ENCODE measurements at regions not wholly inside any gene's neighbourhood (a gene's known extent, or its start where the extent isn't known, plus 50 kb on each side); places are given as distances from the start of the nearest gene placed in this dataset.

DNA sequence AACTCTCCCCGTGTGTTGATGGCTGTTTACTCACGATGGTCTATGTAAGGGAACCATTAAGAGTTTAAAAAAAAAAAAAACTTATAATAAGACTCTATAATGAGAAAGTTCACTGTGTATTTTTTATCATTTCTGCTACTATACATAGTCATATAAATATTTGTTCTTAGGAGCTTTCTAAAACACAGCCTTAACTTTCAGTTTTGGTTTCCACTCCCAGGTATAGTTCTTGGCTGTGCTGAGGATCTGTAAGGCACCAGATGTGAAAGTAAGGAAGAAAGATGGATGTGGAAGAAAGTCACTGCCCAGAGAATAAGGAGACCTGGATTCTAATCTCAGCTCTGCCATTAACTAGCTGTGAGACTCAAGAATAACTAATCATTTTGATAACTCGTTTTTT is 101.9 kb upstream of the THBS1 start:
- 48 to 51% methylated on average over 3 of the region's 3 CpGs for WGBS, 2 donors (ENCODE audit: low coverage in 1 of 2)
- TF ChIP-seq, protein P1, sequence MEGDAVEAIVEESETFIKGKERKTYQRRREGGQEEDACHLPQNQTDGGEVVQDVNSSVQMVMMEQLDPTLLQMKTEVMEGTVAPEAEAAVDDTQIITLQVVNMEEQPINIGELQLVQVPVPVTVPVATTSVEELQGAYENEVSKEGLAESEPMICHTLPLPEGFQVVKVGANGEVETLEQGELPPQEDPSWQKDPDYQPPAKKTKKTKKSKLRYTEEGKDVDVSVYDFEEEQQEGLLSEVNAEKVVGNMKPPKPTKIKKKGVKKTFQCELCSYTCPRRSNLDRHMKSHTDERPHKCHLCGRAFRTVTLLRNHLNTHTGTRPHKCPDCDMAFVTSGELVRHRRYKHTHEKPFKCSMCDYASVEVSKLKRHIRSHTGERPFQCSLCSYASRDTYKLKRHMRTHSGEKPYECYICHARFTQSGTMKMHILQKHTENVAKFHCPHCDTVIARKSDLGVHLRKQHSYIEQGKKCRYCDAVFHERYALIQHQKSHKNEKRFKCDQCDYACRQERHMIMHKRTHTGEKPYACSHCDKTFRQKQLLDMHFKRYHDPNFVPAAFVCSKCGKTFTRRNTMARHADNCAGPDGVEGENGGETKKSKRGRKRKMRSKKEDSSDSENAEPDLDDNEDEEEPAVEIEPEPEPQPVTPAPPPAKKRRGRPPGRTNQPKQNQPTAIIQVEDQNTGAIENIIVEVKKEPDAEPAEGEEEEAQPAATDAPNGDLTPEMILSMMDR (IDR thresholded peaks at IDR 0.05) = no peak
- TF ChIP-seq EP300 (IDR thresholded peaks at IDR 0.05; ENCODE audit: low read depth) (no peak), POLR2A (IDR thresholded peaks at IDR 0.05) (no peak), POLR2AphosphoS5 (IDR thresholded peaks at IDR 0.05) (no peak)
- intact Hi-C loops (cut with DNase I; ENCODE audit: low total_unique reads) (no loop called here), in situ Hi-C loops (cut with MboI; ENCODE audit: low pct_ligation_motif_present in 1 of 4, low pct_unique_long_range_greater_than_20kb in 1 of 4, low sequenced_read_pairs in 3 of 4) (loop anchor here in 1 of 4 donors (10.0 kb wide), 1 partner anchor 304 kb away; no protein-coding TSS in a partner anchor)
- H3K36me3 ChIP-seq = no peaks in the 10 kb centered on the region
- no peaks in the 10 kb centered on the region for H3K27me3 ChIP-seq
- no peak for DNase-seq
- H3K9me3 ChIP-seq = no peaks in the 10 kb centered on the region
- H3K4me3 ChIP-seq = no peak overlapping the region
- peak overlapping the region in 1 of 4 donors; percentile 20 for H3K27ac ChIP-seq
- H3K4me1 ChIP-seq = peaks cover 3 to 30% (median 5%) of the 10 kb centered on the region in 4 donors

DNA sequence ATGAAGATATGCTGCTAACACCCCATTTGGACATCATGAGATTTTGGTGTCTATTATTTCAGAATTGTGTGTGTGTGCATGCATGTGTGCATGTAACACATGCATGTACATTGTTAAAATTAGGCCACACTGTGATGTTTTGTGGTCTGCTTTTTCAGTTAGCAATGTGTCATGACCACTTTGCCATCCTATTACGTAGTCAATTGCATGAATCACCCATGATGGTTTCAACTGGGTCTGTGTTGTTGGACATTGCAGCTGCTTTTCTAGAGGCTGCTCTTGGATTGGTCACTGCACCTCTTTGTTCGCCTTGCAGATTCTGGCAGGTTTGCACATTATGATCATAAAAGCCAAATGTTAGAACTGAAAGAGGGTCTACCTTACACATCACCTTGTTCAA is 101.0 kb upstream of the THBS1 start:
- H3K27me3 ChIP-seq = no peaks in the 10 kb centered on the region
- intact Hi-C loops (cut with DNase I; ENCODE audit: low total_unique reads) (no loop called here), in situ Hi-C loops (cut with MboI; ENCODE audit: low pct_ligation_motif_present in 1 of 4, low pct_unique_long_range_greater_than_20kb in 1 of 4, low sequenced_read_pairs in 3 of 4) (loop anchor here in 1 of 4 donors (10.0 kb wide), 1 partner anchor 305 kb away; no protein-coding TSS in a partner anchor)
- no peak for DNase-seq
- H3K27ac ChIP-seq = no peak overlapping the region
- no peaks in the 10 kb centered on the region for H3K36me3 ChIP-seq
- no peak overlapping the region for H3K4me3 ChIP-seq
- TF ChIP-seq POLR2AphosphoS5 (IDR thresholded peaks at IDR 0.05) = no peak
- no peak for TF ChIP-seq POLR2A (IDR thresholded peaks at IDR 0.05)
- no peak for TF ChIP-seq EP300 (IDR thresholded peaks at IDR 0.05; ENCODE audit: low read depth)
- TF ChIP-seq, protein P1 (IDR thresholded peaks at IDR 0.05) = no peak
- H3K4me1 ChIP-seq = peaks cover 0 to 24% (median 2%) of the 10 kb centered on the region in 4 donors
- no peaks in the 10 kb centered on the region for H3K9me3 ChIP-seq
- WGBS, 2 donors (ENCODE audit: low coverage in 1 of 2) = 94% methylated on average over 2 of the region's 2 CpGs; no CpG with 5 or more reads in 1 of the 2 donors

DNA sequence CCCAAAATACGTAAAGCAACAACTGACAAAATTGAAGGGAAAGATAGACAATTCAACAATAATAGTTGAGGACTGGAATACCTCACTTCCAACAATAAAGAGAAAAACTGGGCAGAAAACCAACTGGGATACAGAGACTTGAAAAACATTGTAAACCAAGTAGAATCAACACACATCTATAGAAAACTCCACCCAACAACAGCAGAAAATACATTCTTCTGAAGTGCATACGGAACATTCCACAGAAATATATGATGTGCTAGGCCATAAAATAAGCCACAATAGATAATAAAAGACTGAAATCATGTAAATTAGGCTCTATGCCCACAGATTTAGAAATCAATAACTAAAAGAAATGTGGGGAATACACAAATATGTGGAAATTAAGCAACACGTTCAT is 98.4 kb upstream of the THBS1 start:
- H3K9me3 ChIP-seq = no peaks in the 10 kb centered on the region
- no peak for DNase-seq
- H3K4me3 ChIP-seq = no peak overlapping the region
- intact Hi-C loops (cut with DNase I; ENCODE audit: low total_unique reads) (no loop called here), in situ Hi-C loops (cut with MboI; ENCODE audit: low pct_ligation_motif_present in 1 of 4, low pct_unique_long_range_greater_than_20kb in 1 of 4, low sequenced_read_pairs in 3 of 4) (no loop called here)
- peaks cover 0 to 24% (median 2%) of the 10 kb centered on the region in 4 donors for H3K4me1 ChIP-seq
- WGBS, 2 donors (ENCODE audit: low coverage in 1 of 2) = 23 to 38% methylated on average over 3 of the region's 3 CpGs
- no peaks in the 10 kb centered on the region for H3K36me3 ChIP-seq
- no peaks in the 10 kb centered on the region for H3K27me3 ChIP-seq
- no peak overlapping the region for H3K27ac ChIP-seq
- no peak for TF ChIP-seq POLR2A (IDR thresholded peaks at IDR 0.05)
- TF ChIP-seq EP300 (IDR thresholded peaks at IDR 0.05; ENCODE audit: low read depth) = no peak
- TF ChIP-seq, protein P1 (IDR thresholded peaks at IDR 0.05) = no peak
- no peak for TF ChIP-seq POLR2AphosphoS5 (IDR thresholded peaks at IDR 0.05)

DNA sequence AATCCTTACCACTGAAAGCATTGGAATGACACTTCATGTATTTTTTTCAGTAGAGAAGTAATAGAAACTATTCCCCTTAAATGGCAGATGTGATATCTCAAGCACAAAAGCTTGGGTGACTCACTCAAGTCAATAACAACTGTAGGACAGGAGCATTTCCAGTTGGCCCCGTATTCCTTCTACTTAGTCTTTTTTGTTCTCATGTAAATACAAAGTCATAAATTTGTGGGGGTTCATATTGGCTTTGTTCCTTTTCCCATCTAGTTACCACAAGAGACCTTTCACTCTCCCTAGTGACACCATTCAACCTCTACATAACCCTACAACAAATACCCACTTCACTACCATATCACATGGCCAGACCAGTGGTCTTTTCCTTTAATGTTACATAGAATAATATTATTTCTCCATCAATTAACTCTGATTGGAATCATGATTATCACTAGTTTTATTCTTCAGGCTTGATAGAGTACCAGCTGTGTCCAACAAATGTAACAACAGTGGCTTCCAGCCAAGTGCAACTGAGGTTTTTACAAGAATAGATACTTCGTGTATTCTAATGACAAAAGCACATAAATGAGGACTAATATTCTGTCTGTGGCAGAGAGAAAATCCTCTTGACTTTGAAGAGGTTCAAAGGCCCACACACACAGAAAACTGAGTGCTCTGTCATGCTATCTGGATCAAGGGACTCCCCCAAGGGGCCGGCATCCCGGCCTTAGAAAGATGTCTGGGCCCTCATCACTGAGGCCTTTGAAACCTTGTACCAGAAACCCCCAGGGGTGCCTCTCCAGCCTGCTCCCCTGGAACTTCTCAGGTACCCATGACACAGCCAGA is 94.0 kb upstream of the THBS1 start:
- Histone ChIP-seq H3K36me3 (no peaks in the 10 kb centered on the region), H3K4me1 (peaks cover 0 to 27% (median 9%) of the 10 kb centered on the region in 4 donors), H3K4me3 (no peak overlapping the region), H3K27ac (peak overlapping the region; percentile 71 to 86 (median 76)), H3K9me3 (no peaks in the 10 kb centered on the region), H3K27me3 (no peaks in the 10 kb centered on the region)
- intact Hi-C loops (cut with DNase I; ENCODE audit: low total_unique reads) (no loop called here), in situ Hi-C loops (cut with MboI; ENCODE audit: low pct_ligation_motif_present in 1 of 4, low pct_unique_long_range_greater_than_20kb in 1 of 4, low sequenced_read_pairs in 3 of 4) (no loop called here)
- no peak for DNase-seq
- WGBS, 2 donors (ENCODE audit: low coverage in 1 of 2) = 39 to 45% methylated on average over 2 to 4 of the region's 4 CpGs
- TF ChIP-seq POLR2AphosphoS5 (IDR thresholded peaks at IDR 0.05) = peak in 1 of 3 donors; percentile 38
- no peak for TF ChIP-seq POLR2A (IDR thresholded peaks at IDR 0.05)
- TF ChIP-seq, protein P1 (IDR thresholded peaks at IDR 0.05) = no peak
- TF ChIP-seq EP300 (IDR thresholded peaks at IDR 0.05; ENCODE audit: low read depth) = no peak

Data from transverse colon (tissue), 4 donors.